ENCODE measurements at regions not wholly inside any gene's neighbourhood (a gene's known extent, or its start where the extent isn't known, plus 50 kb on each side); places are given as distances from the start of the nearest gene placed in this dataset.
"Not testable (repeated sequence)": the region's sequence is repeated elsewhere in the genome, so short reads cannot be mapped to it uniquely, and the experiment has no call there.

- DNase-seq (ENCODE audit: low read depth): no peak
Measured at GRCh38 chr5:89071941-89072331, 189.0 kb upstream of the MEF2C start.

DNA sequence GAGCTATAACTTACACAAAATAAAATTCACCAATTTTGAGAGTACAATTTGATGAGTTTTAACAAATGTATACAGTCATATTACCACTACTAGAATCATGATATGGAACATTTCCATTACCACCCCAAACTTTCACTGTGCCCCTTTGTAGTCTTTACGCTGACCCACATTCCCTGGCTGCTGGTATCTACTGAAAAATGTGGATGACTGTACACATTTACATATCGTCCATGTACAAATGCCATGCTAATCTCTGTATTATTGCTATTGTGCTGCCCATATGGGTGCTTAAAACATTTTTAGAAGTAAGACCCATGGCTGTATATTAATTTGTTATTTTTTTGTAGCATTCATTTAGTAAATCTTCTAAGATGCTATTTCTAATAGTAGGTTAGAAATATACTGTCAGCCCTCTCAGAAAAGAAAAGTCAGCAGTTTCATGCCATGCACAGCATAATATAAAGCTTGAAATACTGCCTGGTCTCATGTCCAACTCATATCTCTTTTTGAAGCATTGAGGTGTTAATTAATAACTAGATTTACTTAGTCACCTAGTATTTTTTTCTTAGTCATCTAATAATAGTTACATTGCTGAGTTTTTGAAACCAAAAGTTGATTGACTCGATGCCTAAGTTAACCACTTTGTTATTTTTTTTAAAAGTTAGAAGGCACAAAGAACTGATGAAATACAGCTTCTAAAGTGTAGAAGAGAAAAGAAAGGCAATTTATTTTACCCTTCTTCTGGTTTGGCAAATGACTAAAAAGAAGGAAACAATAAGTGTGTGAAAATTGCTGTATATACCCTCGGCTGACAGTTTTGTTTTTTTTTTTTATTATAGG, 188.3 kb upstream of the MEF2C start:
- DNase-seq (ENCODE audit: low read depth): no peak

DNA sequence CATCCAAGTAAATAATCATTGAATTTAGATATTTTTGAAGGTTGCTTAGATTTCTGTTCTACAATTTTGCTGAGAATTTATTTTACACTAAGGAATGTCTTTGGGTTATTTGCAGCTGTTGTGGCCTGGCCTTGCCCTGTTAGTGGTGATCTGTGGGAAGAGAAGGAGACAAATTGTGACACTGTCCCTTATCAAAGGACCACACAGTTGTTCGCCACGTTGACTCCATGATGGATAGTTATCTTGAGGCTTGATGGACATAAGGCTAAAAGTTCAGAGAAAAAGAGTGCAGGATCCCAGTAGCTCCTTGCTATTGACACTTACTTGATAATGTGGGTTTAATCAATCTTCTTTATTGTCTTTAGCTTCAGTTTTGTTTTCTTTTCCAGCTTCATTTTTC, 186.6 kb upstream of the MEF2C start:
- DNase-seq (ENCODE audit: low read depth): no peak

DNA sequence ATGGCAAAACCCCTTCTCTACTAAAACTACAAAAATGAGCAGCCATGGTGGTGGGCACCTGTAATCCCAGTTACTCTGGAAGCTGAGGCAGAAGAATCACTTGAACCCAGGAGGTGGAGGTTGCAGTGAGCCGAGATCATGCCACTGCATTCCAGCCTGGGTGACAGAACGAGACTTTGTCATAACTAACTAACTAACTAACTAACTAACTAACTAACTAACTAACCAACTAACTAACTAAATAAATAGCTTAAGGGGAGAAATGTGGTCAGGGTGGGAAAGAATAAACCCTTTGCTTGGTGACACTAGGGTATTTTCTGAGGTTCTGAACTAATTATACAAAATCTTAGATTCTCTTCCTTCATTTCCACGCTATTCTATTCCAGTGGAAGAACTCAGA, 184.4 kb upstream of the MEF2C start:
- no peak for DNase-seq (ENCODE audit: low read depth)

GRCh38 chr5:89065919-89066318, 182.9 kb upstream of the MEF2C start:
- DNase-seq (ENCODE audit: low read depth): no peak

DNA sequence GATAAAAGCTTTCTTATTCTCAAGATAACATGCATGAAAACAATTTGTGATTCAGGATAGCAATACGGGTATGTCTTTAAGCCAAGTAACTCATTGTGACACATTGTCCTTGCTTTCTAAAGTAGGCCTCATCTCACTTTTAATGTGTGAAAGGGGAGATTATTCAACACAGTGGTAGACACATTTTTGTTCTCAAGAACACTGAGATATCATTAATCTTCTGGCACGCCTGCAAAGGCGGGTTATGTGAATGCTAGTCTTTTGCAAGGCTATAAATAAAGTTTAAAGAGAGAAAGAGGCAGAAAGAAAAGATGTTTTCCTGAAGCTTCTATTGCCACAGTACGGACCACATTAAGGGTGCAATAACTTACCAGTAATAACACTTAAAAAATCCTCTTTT, 181.8 kb upstream of the MEF2C start:
- DNase-seq (ENCODE audit: low read depth): no peak

DNA sequence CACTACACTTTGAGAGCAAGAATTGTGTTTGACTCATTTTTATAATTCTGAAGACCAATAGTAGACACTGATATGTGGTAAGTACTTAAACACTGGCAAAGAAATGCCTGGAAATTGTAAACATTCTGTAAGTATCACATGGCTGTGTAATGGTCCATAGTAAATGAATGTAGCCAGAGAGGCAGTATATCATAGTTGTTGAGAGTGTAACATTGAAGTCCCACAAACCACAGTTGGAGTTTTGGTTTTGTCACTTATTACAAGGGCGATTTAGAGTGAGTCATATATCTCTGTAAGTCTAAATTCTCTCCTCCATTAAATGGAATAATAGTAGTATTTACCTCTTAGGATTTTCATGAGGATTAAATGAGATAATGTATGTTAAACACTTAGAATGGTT, 181.1 kb upstream of the MEF2C start:
- DNase-seq (ENCODE audit: low read depth): no peak

GRCh38 chr5:89060768-89061167, 177.8 kb upstream of the MEF2C start:
- no peak for DNase-seq (ENCODE audit: low read depth)

GRCh38 chr5:89059274-89059673, 176.3 kb upstream of the MEF2C start:
- no peak for DNase-seq (ENCODE audit: low read depth)

GRCh38 chr5:89055695-89056085, 172.7 kb upstream of the MEF2C start:
- DNase-seq (ENCODE audit: low read depth): no peak

DNA sequence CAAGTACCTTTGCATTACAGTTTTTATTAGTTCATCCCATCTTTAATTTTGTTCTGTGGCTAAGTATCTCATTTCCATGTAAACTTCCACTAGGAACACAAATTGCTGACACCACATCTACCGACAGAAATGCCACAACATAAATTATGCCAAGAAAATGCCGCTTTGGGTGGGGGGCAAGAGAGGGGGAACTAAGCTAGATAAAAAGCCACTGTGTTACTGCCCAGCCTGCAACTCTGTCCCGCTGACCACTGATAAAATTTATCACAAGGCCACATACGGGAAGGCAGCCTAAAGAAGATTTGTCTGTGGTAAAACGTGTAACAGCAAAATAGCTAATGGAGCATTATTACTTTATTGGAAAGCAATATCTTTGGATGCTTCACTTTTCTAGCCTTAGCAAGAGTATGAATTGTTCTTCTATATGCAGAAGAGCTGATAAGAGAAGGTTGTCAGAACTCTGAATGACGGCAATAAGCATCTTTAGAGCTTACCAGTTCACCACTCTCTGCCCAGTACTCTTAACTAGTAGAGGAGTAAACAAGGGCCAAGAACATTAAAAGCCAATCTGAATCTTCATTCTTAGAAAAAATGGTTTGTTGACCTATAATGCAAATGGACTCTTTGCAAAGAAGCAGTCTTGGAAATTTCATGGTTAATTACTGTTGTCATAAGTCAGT, 172.2 kb upstream of the MEF2C start:
- DNase-seq (ENCODE audit: low read depth): no peak

DNA sequence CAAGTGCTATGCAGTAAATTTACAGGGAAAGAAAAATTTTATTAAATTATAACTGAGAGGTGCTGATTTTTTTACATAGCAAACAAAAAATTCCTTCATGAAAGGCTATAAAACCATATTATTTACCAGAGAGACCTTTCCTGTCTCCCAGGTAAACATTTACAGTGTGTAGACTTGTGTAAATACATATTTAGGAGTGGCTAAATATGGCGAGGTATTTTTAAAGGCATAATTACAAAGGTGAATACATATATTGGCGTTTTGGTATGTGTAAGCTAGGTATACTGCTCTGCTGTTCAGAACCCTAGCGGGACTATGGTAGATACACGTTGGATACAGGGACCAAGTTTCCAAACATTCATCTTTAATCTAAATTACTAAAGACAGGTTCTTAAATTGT, 170.6 kb upstream of the MEF2C start:
- DNase-seq (ENCODE audit: low read depth): no peak

DNA sequence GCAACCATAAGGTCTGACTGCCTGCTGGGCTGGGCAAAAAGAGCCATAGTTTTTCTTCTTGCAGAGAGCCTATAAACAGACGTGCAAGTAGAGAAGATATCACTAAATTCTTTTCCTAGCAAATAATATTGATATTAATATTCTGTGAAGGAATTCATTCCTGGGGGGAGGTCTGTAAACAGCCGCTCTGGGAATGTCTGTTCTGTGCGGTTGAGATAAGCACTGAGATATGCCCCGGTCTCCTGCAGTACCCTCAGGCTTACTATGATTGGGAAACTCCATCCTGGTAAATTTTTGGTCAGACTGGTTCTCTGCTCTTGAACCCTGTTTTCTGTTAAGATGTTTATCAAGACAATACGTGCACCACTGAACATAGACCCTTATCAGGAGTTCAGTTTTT, 167.1 kb upstream of the MEF2C start:
- DNase-seq (ENCODE audit: low read depth): not testable (repeated sequence)

GRCh38 chr5:89047571-89047970, 164.6 kb upstream of the MEF2C start:
- no peak for DNase-seq (ENCODE audit: low read depth)

- DNase-seq (ENCODE audit: low read depth): no peak
Measured at GRCh38 chr5:89045216-89045615, 162.2 kb upstream of the MEF2C start.

DNA sequence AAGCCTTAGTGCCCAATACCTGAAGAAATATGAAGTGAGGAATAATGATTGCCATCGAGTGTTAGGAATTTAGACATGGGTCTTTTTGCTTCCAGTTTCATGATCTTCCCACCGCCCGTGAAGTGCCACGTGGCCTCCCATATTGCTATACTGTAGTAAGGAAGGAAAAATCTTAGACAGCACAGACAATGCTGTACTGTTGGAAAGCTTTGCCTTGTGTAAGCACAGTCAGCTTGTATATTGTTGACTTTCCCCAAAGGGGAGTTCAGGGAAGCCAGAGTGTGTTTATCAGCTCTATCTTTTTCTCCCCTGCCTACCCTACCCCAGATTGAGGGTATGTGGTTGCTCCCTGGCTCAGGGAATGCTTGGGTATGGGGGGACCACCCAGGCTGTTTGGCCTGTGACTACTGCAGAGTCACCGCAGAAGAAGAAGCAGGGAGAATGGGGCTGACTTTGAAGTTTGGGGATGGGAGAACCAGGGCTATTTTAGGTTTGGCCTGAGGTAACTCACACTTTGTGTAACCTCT, 161.8 kb upstream of the MEF2C start:
- DNase-seq (ENCODE audit: low read depth): no peak

- no peak for DNase-seq (ENCODE audit: low read depth)
Measured at GRCh38 chr5:89043676-89044075, 160.7 kb upstream of the MEF2C start.

- no peak for DNase-seq (ENCODE audit: low read depth)
Measured at GRCh38 chr5:89042746-89043145, 159.8 kb upstream of the MEF2C start.

GRCh38 chr5:89041976-89042375, 159.0 kb upstream of the MEF2C start:
- no peak for DNase-seq (ENCODE audit: low read depth)

GRCh38 chr5:89041249-89041779, 158.3 kb upstream of the MEF2C start:
- DNase-seq (ENCODE audit: low read depth): no peak

DNA sequence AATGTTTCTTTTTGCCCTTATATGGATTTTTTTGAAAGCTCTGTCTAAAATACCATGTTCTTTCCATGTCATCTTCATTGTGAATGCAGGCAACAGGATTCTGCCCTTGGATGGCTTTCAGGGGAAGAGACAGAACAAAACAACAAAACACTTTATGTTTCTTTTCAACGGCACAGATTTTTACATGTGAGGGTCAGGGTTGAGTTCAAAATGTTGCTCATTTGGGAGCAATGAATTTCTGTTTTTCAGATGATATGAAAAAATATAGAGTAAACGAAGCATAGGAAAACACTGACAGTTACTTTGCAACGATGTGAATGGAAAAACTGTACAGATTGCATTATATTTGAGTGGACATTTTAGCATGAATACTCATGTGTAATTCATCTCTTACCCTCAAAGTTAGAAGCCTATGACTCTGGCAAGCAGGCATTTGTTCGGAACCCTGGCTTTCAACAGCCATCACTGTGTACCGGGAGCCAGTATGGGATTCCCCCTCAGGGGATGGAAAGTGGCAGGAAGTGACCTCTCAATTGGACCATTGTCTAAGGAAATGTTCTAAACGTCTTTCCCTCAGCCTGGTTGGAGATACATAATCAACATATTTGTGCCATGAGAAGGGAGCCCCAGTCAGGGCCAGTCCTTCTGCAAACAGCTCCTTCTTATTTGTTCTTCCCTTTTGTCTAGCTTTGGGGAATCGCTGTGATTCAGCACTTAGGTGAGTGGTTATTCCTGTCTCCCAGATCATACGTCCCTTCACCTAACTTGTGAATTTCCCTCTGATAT, 153.9 kb upstream of the MEF2C start:
- DNase-seq (ENCODE audit: low read depth): no peak

- no peak for DNase-seq (ENCODE audit: low read depth)
Measured at GRCh38 chr5:89036166-89036565, 153.2 kb upstream of the MEF2C start.

Measured in fibroblast of the conjunctiva (primary cell).